ENCODE measurements at regions not wholly inside any gene's neighbourhood (a gene's known extent, or its start where the extent isn't known, plus 50 kb on each side); places are given as distances from the start of the nearest gene placed in this dataset.
"Not testable (repeated sequence)": the region's sequence is repeated elsewhere in the genome, so short reads cannot be mapped to it uniquely, and the experiment has no call there.

GRCh38 chr4:123230061-123230460, 166.5 kb upstream of the SPRY1 start:
- no peak for DNase-seq

DNA sequence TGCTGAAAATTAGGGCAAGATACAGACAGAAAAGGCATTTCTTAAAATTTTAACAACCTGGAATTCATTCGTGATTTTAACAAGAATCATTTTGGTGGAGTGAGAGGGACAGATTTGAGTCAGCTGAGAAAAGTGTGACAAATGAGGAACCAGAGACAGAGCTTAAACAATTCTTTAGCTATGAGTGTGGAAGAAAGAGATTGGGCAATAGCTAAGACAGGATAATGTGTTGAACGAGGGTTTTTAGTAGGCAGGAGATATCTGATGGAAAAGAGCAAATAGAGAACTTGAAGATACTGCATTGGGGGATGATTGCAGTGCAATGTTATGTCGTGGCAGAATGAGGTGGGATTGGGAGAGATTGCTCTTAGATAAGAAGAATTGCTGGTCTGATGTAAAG, 164.2 kb upstream of the SPRY1 start:
- no peak for DNase-seq

DNA sequence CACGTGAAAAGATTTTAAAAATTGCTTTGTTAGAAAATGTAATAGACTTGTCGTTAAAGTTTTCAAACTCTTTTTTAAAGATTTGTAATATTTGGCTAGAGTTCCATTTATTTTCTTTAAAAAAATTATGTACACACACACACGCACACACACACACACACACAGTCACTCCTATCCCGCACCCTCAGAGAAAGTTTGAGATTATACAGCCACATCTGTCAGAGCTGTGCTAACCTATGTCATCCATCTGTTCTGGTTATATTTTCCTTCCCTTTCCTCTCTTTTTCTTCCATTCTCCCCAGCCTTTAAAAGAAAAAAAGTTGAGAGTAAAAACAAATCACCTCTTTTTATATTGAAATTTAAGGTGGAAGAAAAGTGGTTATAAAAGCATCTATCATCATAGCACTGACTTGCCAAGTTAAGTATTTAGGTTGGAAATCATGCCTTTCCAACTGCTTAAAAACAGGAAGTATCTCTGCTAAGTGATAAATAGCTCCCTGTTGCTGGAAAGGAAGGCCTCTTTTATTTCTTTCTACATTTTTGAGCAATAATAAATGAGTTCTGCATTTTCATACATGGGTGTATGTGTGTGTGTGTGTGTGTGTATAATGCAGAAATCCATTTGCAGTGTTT, 163.3 kb upstream of the SPRY1 start:
- DNase-seq, result no peak

DNA sequence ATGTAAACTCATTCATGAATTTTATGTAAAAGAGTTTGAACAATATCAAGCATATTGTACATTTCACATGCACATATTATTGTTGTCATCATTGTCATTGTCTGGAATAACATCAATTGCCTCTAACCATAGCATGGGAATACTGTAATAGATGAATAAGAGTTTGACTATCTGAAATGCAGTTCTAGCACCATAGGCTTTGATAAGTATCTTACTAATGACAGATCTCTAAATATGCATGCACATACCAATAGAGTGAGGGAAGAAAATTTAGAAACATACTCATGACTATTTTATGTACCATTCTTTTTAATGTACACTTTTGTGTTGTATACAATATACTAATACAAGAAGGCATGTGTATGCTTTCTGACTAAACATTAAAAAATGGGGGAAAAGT, 161.6 kb upstream of the SPRY1 start:
- no peak for DNase-seq

- DNase-seq, result no peak
Measured at GRCh38 chr4:123235431-123235830, 161.2 kb upstream of the SPRY1 start.

DNA sequence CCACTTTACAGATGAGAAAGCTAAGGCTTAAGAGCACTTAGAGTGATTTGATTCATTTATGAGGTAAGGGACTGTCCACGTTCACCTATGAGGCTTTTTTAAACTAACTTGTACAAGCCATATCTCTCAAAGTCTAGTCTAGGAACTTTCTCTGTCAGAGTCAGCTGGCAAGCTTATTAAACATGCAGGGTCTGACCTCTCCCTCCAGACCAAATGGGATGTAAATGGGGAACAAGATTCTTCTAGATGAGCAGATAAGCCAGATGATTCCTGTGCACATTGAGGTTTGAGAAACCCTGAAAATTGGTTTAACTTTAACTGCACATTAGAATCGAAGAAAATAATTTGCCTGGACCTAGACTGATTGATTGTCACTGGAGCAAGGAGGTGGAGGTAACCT, 160.0 kb upstream of the SPRY1 start:
- DNase-seq, result no peak

DNA sequence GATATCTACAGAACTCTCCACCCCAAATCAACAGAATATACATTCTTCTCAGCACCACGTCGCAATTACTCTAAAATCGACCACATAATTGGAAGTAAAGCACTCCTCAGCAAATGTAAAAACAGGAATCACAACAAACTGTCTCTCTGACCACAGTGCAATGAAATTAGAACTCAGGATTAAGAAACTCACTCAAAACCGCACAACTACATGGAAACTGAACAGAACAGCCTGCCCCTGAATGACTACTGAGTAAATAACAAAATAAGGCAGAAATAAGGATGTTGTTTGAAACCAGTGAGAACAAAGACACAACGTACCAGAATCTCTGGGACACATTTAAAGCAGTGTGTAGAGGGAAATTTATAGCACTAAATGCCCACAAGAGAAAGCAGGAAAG, 156.3 kb upstream of the SPRY1 start:
- not testable (repeated sequence) for DNase-seq

DNA sequence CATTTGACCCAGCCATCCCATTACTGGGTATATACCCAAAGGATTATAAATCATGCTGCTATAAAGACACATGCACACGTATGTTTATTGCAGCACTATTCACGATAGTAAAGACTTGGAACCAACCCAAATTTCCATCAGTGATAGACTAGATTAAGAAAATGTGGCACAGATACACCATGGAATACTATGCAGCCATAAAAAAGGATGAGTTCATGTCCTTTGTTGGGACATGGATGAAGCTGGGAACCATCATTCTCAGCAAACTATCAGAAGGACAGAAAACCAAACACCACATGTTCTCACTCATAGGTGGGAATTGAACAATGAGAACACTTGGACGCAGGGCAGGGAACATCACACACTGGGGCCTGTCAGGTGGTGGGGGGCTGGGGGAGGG, 153.4 kb upstream of the SPRY1 start:
- DNase-seq, result not testable (repeated sequence)

- no peak for DNase-seq
Measured at GRCh38 chr4:123244137-123244536, 152.5 kb upstream of the SPRY1 start.

DNA sequence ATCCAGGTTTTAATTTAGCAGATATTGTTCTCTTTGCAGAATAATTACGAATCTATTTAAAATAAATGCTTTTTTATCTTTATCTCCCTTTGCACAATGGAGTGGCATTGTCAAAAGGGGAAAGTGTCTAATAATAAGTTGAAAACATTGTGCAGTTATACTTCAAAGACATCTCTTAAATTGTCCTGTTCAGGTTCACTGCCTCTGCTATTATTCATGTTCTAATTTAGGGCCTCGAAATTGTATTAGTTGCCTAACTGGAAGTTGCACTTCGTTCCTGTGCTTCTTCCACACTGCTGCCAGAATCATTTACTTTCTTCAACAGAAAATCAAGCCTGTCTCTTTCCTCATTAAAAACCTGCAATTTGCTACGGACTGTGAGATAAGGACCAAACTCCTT, 150.5 kb upstream of the SPRY1 start:
- no peak for DNase-seq

DNA sequence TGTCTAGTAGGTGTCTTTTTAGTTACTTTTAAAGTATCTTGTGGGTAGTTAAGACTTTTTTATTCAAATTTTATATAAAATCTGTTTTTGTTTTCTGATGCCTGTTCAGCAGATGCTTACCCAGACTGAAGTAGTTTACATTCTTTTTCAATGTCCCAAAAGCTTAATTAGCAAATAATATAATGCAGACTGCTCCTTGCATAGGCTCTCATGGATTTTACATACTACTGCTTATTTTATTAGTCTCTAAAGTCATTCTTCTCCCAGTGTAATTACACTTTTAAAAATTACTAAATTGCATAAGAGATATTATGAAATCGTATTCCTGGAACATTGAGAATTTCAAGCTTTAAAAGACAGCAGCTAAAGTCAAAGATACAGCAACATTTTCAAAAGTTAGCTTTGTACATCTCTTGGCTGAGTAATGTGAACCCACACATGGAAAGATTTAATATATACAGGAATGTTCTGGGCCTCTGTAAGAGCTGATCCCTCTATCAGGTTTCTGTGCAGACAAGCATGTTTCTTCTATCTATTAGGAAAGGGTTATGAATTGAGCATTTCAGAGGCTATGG, 148.4 kb upstream of the SPRY1 start:
- no peak for DNase-seq

GRCh38 chr4:123249821-123250220, 146.8 kb upstream of the SPRY1 start:
- no peak for DNase-seq

GRCh38 chr4:123250843-123251242, 145.8 kb upstream of the SPRY1 start:
- peak in 1 of 3 experiments; percentile 13 for DNase-seq

DNA sequence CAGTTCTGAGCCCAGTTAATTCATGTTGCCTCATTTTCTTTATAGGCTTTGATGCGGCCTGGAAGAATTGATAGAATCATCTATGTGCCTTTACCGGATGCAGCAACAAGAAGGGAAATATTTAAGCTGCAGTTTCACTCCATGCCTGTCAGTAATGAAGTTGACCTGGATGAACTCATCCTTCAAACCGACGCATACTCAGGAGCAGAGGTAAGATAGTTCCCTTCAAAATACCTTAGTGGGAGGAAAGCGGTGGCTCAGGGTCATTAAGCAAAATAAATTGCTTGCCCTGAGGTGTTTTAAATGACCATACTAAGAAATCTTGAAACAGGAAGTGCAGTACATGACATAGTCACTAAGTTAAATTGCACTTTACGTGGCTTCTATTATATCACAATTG, 140.6 kb upstream of the SPRY1 start:
- DNase-seq, result no peak

- no peak for DNase-seq
Measured at GRCh38 chr4:123256901-123257300, 139.7 kb upstream of the SPRY1 start.

- peak in 1 of 3 experiments; percentile 13 for DNase-seq
Measured at GRCh38 chr4:123257591-123257990, 139.0 kb upstream of the SPRY1 start.

DNA sequence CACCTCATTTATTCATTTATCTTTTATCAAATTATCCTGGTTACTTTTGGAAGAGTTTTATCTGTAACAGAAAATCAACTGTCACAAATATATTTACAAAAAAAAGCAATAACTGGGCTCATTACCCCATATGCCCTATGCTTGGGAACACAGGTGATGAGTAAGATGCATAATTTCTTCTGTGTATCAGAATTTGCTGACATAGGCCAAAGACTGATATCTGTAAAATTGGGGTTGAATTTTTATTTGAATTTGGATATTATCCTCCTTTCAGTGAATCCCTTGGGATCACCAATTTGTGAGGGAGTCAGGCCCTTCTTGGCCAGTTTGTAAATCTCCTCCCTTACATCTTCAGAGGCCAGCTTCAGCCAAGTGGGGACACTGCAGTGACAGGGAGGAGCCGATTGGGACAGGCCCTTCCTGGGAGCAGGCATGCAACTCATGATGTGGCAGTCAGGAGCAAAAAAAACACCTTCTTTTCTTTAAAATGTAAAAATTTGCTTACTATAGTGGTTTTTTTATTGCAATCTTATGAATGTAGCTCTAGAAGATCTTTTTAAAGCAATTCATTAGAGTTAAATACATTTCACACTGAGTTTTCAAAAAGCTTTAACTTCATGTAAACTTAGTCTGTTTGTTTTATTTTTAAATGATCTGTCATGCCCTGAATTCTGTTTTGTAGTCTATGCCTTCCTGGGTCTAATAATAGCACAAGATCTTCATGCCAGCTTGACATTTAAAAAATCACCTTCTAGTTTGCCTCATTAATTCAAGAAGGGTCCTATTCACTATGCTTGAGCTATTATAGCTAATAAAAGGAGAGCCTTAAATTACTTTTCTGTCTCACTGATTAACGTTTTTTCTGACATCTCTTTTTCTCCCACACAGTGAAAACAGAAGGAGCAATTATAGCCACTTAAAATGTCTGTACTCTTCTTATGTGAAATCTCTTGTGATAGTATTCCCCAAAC, 136.6 kb upstream of the SPRY1 start:
- DNase-seq, result peak in 2 of 3 experiments; percentile 32 to 62

GRCh38 chr4:123260653-123261052, 135.9 kb upstream of the SPRY1 start:
- DNase-seq, result peak in 1 of 3 experiments; percentile 32

GRCh38 chr4:123262080-123262479, 134.5 kb upstream of the SPRY1 start:
- no peak for DNase-seq

DNA sequence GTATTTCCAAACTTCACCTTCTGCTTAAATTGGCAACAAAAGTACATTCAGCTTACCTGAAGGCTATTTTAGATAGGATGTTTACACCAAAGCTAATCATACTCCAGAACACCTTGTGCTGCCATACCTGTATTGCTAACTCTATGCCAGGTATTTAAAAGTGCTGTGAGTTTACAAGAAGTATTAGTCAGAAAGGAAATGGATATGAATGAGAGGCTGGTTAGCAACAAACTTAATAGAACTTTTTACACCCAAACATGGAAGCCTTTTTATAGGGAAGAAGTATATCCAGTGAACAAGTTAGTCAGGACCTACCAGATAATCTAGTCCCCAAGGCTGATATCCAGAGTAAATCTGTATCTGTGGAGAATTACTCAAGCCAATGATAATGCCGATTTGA, 131.2 kb upstream of the SPRY1 start:
- DNase-seq, result no peak

- no peak for DNase-seq
Measured at GRCh38 chr4:123266221-123266620, 130.4 kb upstream of the SPRY1 start.

DNA sequence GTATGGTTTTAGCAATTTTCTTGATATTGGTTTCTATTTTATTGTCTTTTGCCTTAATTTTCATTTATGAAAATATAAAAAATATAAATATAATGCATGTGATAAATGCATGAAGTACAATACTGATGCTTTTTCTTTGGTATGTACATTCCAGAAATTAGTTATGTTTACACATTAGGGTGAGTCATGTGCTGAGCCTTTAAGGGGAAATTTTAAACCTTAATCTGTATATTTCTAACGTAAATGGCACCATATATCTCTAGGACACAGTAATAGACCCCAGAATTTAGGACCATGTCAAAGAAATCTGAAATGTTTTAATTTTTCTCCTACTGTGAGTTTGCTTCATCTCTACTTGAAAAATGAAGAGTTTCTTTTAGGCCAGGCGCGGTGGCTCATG, 117.8 kb upstream of the SPRY1 start:
- no peak for DNase-seq

DNA sequence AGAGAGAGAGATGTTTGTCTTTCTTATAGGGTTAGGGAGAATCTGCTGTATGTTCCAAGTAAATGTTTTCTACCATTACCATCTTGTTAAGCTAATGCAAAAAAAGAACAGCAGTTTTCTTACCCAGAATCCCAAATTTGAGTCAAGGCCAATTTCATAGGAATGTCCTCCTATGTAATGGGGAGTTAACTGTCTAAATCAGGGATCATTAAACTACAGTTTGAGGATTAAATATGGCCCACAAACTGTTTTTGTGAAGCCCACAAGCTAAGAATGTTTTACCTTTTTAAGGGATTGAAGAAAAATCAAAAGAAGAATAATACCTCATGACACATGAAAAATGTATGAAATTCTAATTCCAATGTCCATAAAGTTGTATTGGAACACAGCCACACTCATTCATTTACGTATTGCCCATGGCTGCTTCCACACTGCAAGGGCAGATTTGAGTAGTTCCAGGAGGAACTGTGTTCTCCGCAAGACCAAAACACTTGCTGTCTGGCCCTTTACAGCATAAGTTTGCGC, 113.2 kb upstream of the SPRY1 start:
- no peak for DNase-seq

DNA sequence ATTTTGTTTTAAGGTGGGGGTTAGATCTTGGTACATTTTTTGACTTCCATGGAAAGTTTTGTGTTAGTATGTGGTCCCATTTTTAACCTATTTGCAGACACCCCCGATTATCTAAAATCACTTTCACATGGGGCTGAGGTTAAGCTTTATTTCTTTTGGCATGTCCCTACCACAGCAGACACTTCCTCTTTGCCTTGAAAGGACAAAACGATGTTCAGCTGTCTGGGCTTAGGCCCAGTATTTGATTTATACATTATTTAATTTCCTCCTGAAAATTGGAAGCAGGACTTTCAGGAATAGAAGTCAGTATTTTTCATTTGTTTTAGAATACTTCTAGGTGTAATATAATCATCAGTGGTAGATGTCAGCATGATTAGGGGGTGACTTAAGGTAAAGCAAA, 112.4 kb upstream of the SPRY1 start:
- DNase-seq, result no peak

All from NCI-H1417 (cell line).